Activated CD4-positive, CD25-positive, alpha-beta regulatory T cell treated with anti-CD3 and anti-CD28 coated beads, Interleukin-2, amount 50 U/mL, for 24 hours (primary cell): ENCODE measurements at regions not wholly inside any gene's neighbourhood (a gene's known extent, or its start where the extent isn't known, plus 50 kb on each side); places are given as distances from the start of the nearest gene placed in this dataset.
"Not testable (repeated sequence)": the region's sequence is repeated elsewhere in the genome, so short reads cannot be mapped to it uniquely, and the experiment has no call there.

Experiments
- ATAC-seq, 2 donors: fragments of 150-1000 bp; cut with Tn5 transposase; one replicate each; pipeline ENCODE4 v1.10.0; 2021; ENCODE audit warnings: mild to moderate bottlenecking in 1 of 2, moderate library complexity in 1 of 2

- not testable (repeated sequence) for ATAC-seq
These were observed 132.4 kb upstream of the ZNF469 start for GRCh38 chr16:88250381-88250780.

GRCh38 chr16:88252057-88252794 lies 130.5 kb upstream of the ZNF469 start:
- ATAC-seq: not testable (repeated sequence)

- ATAC-seq: not testable (repeated sequence)
These were observed 124.6 kb upstream of the ZNF469 start for GRCh38 chr16:88258141-88258540.

GRCh38 chr16:88258764-88259525 lies 123.8 kb upstream of the ZNF469 start:
- ATAC-seq: not testable (repeated sequence)

GRCh38 chr16:88259538-88259937 lies 123.2 kb upstream of the ZNF469 start:
- ATAC-seq: not testable (repeated sequence)

- ATAC-seq: not testable (repeated sequence)
These were observed 122.6 kb upstream of the ZNF469 start for GRCh38 chr16:88260146-88260545.

GRCh38 chr16:88260881-88261665 lies 121.7 kb upstream of the ZNF469 start:
- not testable (repeated sequence) for ATAC-seq

GRCh38 chr16:88261814-88262605 lies 120.7 kb upstream of the ZNF469 start:
- ATAC-seq: not testable (repeated sequence)

- not testable (repeated sequence) for ATAC-seq
These were observed 119.7 kb upstream of the ZNF469 start for GRCh38 chr16:88262858-88263563.

GRCh38 chr16:88263681-88264287 lies 119.0 kb upstream of the ZNF469 start:
- not testable (repeated sequence) for ATAC-seq

GRCh38 chr16:88264641-88265285 lies 118.0 kb upstream of the ZNF469 start:
- peak; percentile 83 to 89 for ATAC-seq

- ATAC-seq: peak; percentile 29 to 54
These were observed 117.3 kb upstream of the ZNF469 start for GRCh38 chr16:88265286-88265938.

GRCh38 chr16:88266036-88266435 lies 116.7 kb upstream of the ZNF469 start:
- not testable (repeated sequence) for ATAC-seq

GRCh38 chr16:88266935-88267551 lies 115.7 kb upstream of the ZNF469 start:
- ATAC-seq: not testable (repeated sequence)

GRCh38 chr16:88268186-88268970 lies 114.4 kb upstream of the ZNF469 start:
- ATAC-seq: not testable (repeated sequence)

GRCh38 chr16:88270171-88270790 lies 112.5 kb upstream of the ZNF469 start:
- not testable (repeated sequence) for ATAC-seq

GRCh38 chr16:88271296-88271695 lies 111.5 kb upstream of the ZNF469 start:
- not testable (repeated sequence) for ATAC-seq

GRCh38 chr16:88271776-88272175 lies 111.0 kb upstream of the ZNF469 start:
- not testable (repeated sequence) for ATAC-seq
